Activated CD4-positive, alpha-beta T cell treated with anti-CD3 and anti-CD28 coated beads, Interleukin-2, amount 50 U/mL, for 24 hours (primary cell): ENCODE measurements at regions not wholly inside any gene's neighbourhood (a gene's known extent, or its start where the extent isn't known, plus 50 kb on each side); places are given as distances from the start of the nearest gene placed in this dataset.
"Not testable (repeated sequence)": the region's sequence is repeated elsewhere in the genome, so short reads cannot be mapped to it uniquely, and the experiment has no call there.

Source experiments
- DNase-seq, 2 donors: peaks; one replicate each; pipeline ENCODE4 v3.0.0-alpha.2; 2020; ENCODE audit warnings: low read depth in 1 of 2, low spot score in 1 of 2

- no peak for DNase-seq
Measured at GRCh38 chr11:87878373-87878825, 296.8 kb downstream of the RAB38 start.

- no peak for DNase-seq
Measured at GRCh38 chr11:87871056-87871455, 304.2 kb downstream of the RAB38 start.

DNA sequence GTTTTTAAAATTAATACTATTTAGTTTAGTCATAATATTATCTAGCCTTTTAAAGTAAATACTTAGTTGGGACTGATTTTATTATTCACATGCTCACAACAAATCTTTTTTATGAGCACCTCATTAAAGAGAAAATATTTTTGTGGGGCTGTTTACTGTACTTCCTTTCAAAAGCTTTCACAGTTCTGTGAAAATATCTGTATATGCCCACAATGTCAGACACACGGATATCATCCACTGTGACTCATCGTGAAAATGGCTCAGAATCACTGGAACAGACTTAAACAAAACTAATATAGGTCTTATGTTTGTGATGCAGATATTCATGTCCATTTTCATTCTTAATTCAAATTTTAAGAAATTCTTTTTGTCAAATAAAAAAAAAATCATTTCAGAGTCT lies 305.2 kb downstream of the RAB38 start:
- DNase-seq = no peak

GRCh38 chr11:87866951-87867350 lies 308.3 kb downstream of the RAB38 start:
- no peak for DNase-seq

GRCh38 chr11:87861030-87861429 lies 314.2 kb downstream of the RAB38 start:
- no peak for DNase-seq

GRCh38 chr11:87859636-87860035 lies 315.6 kb downstream of the RAB38 start:
- DNase-seq = no peak

- no peak for DNase-seq
Measured at GRCh38 chr11:87851827-87852226, 323.4 kb downstream of the RAB38 start.

DNA sequence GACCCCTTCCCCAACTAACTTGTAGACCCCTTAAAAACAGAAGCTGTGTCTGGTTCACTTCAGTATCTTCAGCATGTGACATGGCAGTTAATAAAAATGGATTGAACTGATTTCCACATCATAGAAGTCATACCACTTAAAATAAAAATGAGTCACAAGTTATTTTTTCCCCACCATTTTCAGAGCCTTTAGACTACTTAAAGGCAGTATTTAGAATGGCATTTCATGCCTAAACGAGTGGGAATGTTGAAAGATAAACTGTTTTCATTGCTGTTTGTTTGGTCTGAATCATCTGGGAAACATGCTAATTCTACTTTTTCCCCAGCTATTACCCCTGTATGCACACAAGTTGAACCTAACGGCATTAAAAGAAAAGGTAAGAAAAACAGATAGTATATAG lies 324.0 kb downstream of the RAB38 start:
- DNase-seq = no peak

DNA sequence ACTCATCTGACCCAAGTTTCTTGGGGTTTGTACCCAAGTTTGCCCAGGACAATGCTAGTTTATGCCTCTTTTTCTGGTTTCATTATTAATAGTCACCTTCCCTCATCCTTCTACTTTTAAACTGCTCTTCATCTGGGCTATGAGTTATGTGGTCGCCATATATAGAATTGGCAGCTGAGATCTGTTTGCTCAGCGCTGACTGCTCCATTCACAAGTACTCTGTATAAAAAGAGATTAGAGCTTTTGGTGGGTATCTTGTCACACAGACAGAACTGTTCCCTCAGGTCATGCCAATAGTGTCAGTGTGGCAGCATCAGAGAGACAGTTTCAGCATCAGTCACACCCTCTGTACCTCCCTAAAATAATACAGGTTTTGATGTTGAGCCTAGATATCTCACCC lies 326.0 kb downstream of the RAB38 start:
- no peak for DNase-seq

- DNase-seq = no peak
Measured at GRCh38 chr11:87840786-87841185, 334.5 kb downstream of the RAB38 start.

DNA sequence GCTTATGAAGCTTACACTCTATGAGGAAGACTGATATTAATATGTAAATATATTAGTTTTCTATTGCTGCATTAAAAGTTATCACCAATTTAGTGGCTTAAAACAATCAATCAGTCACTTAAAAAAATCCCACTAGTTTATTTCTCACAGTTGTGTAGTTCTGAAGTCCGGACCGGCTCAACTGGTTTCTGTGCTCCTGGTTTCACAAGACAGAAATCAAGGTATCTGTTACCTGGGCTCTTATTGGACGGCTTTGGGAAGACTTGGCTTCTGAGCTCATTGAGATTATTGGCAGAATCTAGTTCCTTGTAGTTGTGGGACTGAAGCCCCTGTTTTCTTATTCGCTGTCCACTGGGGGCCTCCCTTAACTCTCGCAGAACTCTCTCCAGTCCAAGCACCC lies 343.0 kb downstream of the RAB38 start:
- DNase-seq = no peak

DNA sequence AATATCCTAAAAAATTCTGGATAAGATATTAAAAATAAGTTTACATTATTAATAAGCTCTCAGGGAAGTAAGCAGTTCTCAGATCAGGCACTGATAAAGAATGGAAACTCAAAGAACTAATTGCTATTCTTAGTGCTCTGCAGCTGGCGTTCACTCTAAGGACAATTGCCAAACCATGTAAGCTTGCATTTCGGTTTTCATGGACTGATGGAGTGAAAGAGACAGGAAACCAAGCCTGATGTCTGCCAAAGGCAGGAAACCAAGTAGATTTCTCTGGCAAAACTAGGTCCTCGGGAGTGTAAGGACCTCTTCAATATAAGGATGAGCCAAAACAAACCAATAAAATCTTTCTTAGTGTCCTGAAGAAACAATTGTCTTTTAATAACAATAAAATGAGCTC lies 355.2 kb downstream of the RAB38 start:
- no peak for DNase-seq

DNA sequence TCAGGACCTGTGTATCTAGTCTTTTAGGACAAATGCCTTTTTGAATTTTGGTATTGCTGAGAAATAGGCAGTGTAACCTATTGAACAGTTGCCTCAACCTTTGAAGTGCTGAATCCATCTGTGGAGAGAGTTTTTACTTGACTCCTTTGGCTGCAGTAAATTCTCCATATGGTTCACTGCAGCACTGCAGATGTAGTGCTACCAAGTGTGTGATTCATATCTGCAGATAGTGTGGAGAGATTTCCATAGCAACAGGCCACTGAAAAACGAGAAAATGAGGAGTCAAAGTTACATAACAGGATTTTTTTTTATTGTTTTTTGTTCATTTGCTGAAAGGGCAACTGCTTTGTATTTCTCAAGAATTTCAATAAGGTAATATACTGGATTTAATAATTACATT lies 356.1 kb downstream of the RAB38 start:
- DNase-seq = no peak

GRCh38 chr11:87812571-87813365 lies 362.5 kb downstream of the RAB38 start:
- no peak for DNase-seq

- DNase-seq = no peak
Measured at GRCh38 chr11:87810486-87810885, 364.8 kb downstream of the RAB38 start.

- DNase-seq = no peak
Measured at GRCh38 chr11:87809256-87809655, 366.0 kb downstream of the RAB38 start.

- DNase-seq = no peak
Measured at GRCh38 chr11:87804176-87804575, 371.1 kb downstream of the RAB38 start.

DNA sequence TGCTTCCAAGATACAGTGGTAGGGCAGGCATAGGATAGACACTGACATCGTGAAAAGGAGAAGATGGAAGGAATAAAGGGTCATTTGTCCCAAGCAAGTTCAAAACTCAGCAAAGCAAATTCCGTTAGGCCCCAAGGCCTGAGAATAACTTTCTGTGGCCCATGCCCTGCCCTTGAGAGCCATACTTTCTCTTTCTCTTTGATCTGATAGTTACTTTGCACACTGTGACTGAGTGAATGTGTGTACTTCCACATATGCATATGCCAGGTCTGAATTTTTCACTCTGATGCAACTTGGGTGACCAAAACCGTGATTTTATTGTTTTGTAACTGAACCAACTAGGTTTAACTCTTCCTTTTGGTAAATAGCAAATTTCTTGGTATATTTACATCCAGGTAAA lies 371.5 kb downstream of the RAB38 start:
- no peak for DNase-seq

GRCh38 chr11:87784862-87785261 lies 390.4 kb downstream of the RAB38 start:
- not testable (repeated sequence) for DNase-seq

DNA sequence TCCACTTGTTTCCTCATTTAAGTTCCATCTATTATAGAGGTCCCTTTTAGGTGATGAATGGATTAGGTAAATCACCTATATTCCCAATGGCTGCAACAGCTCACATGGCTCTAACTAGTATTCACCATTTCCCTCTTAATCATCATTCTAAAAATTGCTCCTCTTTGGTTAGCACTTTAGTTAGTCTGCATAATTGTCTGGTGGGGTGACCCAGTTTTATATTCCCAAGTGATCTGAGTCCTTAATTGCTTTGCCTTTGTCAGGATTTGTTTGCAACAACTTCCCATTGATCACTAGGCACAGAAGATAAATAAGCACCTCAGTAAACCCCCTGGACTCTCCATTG lies 395.2 kb downstream of the RAB38 start:
- DNase-seq = no peak

DNA sequence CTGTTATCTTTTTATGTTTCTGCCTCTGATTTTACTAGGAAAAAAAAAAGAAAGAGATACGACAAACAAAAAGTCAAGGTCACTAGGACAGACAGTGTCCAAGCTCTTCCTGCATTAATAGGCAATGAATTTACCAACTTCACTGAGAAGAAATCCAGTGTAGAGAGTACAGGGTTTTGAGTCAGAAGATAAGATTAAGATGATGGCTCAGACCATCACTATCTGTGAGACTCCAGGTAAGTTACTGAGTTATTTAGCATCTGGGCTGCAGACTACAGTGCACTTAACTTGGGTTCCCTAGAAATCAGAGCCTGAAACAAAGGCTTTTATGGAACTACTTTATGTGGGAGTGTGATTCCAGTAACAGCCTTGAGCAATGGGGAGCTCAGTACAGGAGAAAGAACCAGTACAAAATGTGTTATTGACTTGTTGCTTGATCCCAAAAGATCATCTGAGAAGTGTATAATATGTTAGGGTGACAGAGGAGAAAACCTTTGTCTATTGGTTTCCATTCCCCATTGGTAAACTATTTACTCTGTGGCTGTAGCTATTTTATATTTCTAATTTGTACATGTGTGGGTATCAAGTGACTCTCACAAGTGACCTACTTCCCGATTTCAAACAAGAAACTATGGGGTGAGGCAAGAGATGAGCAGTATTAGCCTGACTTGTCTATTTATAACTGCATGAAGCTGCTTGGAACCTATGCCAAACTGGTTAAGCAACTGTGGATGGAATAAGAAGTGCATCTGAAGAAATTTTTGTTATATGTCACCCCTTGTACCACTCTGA lies 395.8 kb downstream of the RAB38 start:
- DNase-seq = no peak

GRCh38 chr11:87778357-87778756 lies 396.9 kb downstream of the RAB38 start:
- DNase-seq = no peak

GRCh38 chr11:87775036-87775435 lies 400.2 kb downstream of the RAB38 start:
- DNase-seq = no peak
